GM12874 (cell line): ENCODE measurements at regions not wholly inside any gene's neighbourhood (a gene's known extent, or its start where the extent isn't known, plus 50 kb on each side); places are given as distances from the start of the nearest gene placed in this dataset.

Source experiments
- TF ChIP-seq, protein P1 (sequence below): IDR thresholded peaks from 2 replicates; pipeline ENCODE4 v1.5.1; 2011; ENCODE audit warnings: low read depth, mild to moderate bottlenecking, control low read depth, low read length, moderate library complexity; ENCODE audit not compliant: insufficient read depth

DNA sequence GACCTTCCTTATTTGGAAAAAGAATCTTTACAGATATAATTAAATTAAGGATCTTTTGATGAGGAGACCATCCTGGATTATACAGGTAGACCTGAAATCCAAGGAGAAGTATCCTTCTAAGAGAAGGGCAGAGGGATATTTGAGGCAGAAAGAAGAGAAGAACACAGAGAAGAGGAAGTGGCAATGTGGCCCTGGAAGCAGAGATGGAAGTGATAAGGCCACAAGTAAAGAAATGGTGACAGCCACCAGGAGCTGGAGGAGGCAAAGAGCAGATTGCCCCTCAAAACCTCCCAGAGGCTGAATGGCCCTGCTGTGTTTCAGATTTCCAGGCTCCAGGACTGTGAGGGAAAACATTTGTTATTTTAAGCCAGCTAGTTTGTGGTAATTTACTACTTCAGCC, 93.0 kb upstream of the ANKRD55 start:
- TF ChIP-seq, protein P1, sequence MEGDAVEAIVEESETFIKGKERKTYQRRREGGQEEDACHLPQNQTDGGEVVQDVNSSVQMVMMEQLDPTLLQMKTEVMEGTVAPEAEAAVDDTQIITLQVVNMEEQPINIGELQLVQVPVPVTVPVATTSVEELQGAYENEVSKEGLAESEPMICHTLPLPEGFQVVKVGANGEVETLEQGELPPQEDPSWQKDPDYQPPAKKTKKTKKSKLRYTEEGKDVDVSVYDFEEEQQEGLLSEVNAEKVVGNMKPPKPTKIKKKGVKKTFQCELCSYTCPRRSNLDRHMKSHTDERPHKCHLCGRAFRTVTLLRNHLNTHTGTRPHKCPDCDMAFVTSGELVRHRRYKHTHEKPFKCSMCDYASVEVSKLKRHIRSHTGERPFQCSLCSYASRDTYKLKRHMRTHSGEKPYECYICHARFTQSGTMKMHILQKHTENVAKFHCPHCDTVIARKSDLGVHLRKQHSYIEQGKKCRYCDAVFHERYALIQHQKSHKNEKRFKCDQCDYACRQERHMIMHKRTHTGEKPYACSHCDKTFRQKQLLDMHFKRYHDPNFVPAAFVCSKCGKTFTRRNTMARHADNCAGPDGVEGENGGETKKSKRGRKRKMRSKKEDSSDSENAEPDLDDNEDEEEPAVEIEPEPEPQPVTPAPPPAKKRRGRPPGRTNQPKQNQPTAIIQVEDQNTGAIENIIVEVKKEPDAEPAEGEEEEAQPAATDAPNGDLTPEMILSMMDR: no peak

DNA sequence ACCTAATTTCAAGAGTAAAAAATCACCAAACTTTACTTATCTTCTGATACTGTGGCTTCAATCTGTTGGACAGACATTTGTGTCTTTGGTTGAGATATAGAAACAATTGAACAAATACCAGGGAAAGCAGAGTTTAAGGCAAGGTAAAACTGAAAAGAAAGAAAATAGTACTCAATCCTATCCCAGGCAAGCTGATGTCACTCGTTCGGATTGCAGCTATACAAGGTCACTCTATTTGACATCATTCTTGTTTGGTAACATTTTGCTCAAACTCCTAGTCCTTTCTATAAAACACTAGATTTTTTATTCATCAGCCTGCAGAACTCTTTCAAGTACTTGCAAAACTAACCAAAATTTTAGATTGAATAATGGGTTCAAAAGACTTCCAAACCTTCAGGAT, 91.9 kb upstream of the ANKRD55 start:
- TF ChIP-seq, protein P1: no peak

DNA sequence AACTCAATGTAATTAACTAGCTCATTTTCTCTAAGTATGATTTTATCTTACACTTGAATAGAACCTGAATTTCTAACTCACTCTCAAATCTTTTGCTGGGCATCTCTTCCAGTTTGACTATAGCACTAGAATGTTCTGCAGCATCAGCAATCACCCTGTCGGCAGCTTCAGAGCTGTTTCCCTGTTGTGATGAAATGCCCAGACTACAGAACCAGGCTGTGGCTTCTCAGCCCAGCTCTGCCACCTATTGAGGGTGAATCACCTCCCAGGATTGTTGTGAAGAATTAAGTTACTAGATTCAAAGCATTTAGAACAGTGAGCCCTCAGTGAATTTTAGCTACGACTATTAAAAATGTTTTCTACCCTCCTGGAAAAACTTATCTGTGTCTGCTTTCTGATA, 90.4 kb upstream of the ANKRD55 start:
- TF ChIP-seq, protein P1: no peak

DNA sequence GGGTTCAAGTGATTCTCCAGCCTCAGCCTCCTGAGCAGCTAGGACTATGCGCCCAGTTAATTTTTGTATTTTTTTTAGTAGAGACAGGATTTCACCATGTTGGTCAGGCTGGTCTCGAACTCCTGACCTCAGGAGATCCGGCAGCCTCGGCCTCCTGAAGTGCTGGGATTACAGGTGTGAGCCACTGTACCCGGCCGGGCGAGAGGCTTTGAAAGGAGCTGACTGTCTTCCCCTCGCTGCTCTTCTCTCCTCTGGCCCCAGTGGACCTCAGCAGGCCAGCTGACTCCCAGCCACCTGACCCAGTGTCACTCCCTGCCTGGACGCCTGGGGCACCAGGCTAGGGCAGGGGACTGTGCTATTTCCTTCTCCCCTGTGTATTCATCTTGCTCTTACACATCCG, 89.5 kb upstream of the ANKRD55 start:
- TF ChIP-seq, protein P1: no peak

- TF ChIP-seq, protein P1: no peak
Observed at GRCh38 chr5:56321236-56321881, 88.2 kb upstream of the ANKRD55 start.

GRCh38 chr5:56320686-56321085, 87.6 kb upstream of the ANKRD55 start:
- TF ChIP-seq, protein P1: no peak

- TF ChIP-seq, protein P1: no peak
Observed at GRCh38 chr5:56319526-56320181, 86.5 kb upstream of the ANKRD55 start.
